HepG2 (cell line): ENCODE measurements at regions not wholly inside any gene's neighbourhood (a gene's known extent, or its start where the extent isn't known, plus 50 kb on each side); places are given as distances from the start of the nearest gene placed in this dataset.
A peak's percentile ranks its signal among the peaks of the same experiment; 100 is the strongest.

Source experiments
- ATAC-seq: fragments of 200-7000 bp; cut with Tn5 transposase; 3 replicates; pipeline ENCODE4 v1.9.1; 2020; ENCODE audit warnings: mild to moderate bottlenecking, moderate library complexity
- BruUV-seq: library from RNA; stranded (reverse); fragments of 400-500 nt; replicated peaks from 2 replicates; lab custom pipeline; 2021; lab: Mats Ljungman, UMichigan
- CTCF ChIA-PET: fragments of 300-600 bp; formaldehyde crosslinking; extraction: SDS; loops from one replicate; lab custom pipeline; 2021; ENCODE audit warnings: low total read pairs, inconsistent platforms, low intra/inter-chr PET ratio; lab: Yijun Ruan, JAX
- POLR2A ChIA-PET: fragments of 350-600 bp; sonication (Branson Sonifier 250); formaldehyde crosslinking; loops from one replicate; lab custom pipeline; 2020; ENCODE audit warnings: antibody characterized with exemption, inconsistent platforms; lab: Yijun Ruan, JAX
- DNase-seq: peaks from one replicate; pipeline ENCODE4 v3.0.0-alpha.2; 2015; ENCODE audit warnings: low spot score
- FAIRE-seq: peaks from 3 replicates; lab custom pipeline; 2011; peaks lifted over from hg19 to GRCh38; lab: Jason Lieb, UNC
- H2AFZ ChIP-seq: one replicate; pipeline ENCODE4 v1.6.1; 2011; ENCODE audit warnings: low read length, inconsistent platforms
- H3K27ac ChIP-seq: fragments of 300-600 bp; 3 replicates; pipeline ENCODE4 v1.8.0; 2011; ENCODE audit warnings: mixed run types, mild to moderate bottlenecking, mixed read lengths, low read length, inconsistent platforms; ENCODE audit not compliant: insufficient read depth; ENCODE audit errors: extremely low read length
- H3K27me3 ChIP-seq, 2 experiments: fragments of 200-600 bp in 1 of 2; 2 replicates in 1 of 2; 3 replicates in 1 of 2; pipeline versions ENCODE4 v1.6.0 to v1.8.0; 2011; ENCODE audit warnings: low read length in 2 of 2, mild to moderate bottlenecking in 2 of 2, moderate library complexity in 2 of 2, inconsistent platforms in 1 of 2; ENCODE audit not compliant: insufficient read depth in 2 of 2, control insufficient read depth in 1 of 2
- H3K36me3 ChIP-seq, 2 experiments: fragments of 200-600 bp in 1 of 2; replicated peaks in 1 of 2; 2 replicates in 1 of 2; 3 replicates in 1 of 2; pipeline versions ENCODE4 v1.5.1 to v1.8.0; 2011; ENCODE audit warnings: low read length in 2 of 2, inconsistent platforms in 1 of 2; ENCODE audit not compliant: insufficient read depth in 2 of 2, control insufficient read depth in 1 of 2
- H3K4me1 ChIP-seq: 2 replicates; pipeline ENCODE4 v1.5.1; 2012; ENCODE audit warnings: low read length, inconsistent platforms; ENCODE audit not compliant: insufficient read depth
- H3K4me2 ChIP-seq: 2 replicates; pipeline ENCODE4 v1.6.0; 2011; ENCODE audit warnings: low read depth, low read length, inconsistent platforms
- H3K4me3 ChIP-seq, 3 experiments: fragments of 200-600 bp in 1 of 3; sonication (generic), shearing (Covaris generic) in 1 of 3; replicated peaks in 1 of 3; 2 replicates each; pipeline ENCODE4 v1.5.1; 2011 to 2016; ENCODE audit warnings: low read length in 3 of 3, inconsistent platforms in 2 of 3, low read depth in 2 of 3, mild to moderate bottlenecking in 2 of 3, control low read depth in 1 of 3, mixed read lengths in 1 of 3; ENCODE audit not compliant: insufficient read depth in 1 of 3
- H3K79me2 ChIP-seq: one replicate; pipeline ENCODE4 v1.6.1; 2011; ENCODE audit warnings: low read length, inconsistent platforms; ENCODE audit not compliant: insufficient read depth
- H3K9ac ChIP-seq: 2 replicates; pipeline ENCODE4 v1.6.0; 2011; ENCODE audit warnings: mild to moderate bottlenecking, low read depth, low read length, inconsistent platforms; ENCODE audit not compliant: insufficient read depth
- H3K9me3 ChIP-seq: 2 replicates; pipeline ENCODE4 v1.5.1; 2012; ENCODE audit warnings: mild to moderate bottlenecking, low read length
- H4K20me1 ChIP-seq: 2 replicates; pipeline ENCODE4 v1.6.0; 2011; ENCODE audit warnings: inconsistent platforms, mild to moderate bottlenecking, low read length, moderate library complexity; ENCODE audit not compliant: insufficient read depth
- AGO1 ChIP-seq: fragments of 200-400 bp; formaldehyde crosslinking; IDR thresholded peaks from 2 replicates; pipeline ENCODE4 v1.6.1; 2017; ENCODE audit warnings: mild to moderate bottlenecking, low read depth, low read length, moderate library complexity; ENCODE audit not compliant: poor library complexity, severe bottlenecking
- CAMTA2 ChIP-seq: sonication (generic); formaldehyde crosslinking; IDR thresholded peaks from 2 replicates; pipeline ENCODE4 v1.4.0; 2020; ENCODE audit warnings: mild to moderate bottlenecking, missing genetic modification reagents, borderline replicate concordance
- GABPA ChIP-seq, 2 experiments: IDR thresholded peaks; 2 replicates each; pipeline ENCODE4 v1.6.1; 2011 to 2016; ENCODE audit warnings: low read depth in 2 of 2, low read length in 1 of 2, missing biosample characterization in 1 of 2, missing genetic modification characterization in 1 of 2
- GTF2F1 ChIP-seq: fragments of 150-350 bp; IDR thresholded peaks from 2 replicates; pipeline ENCODE4 v1.6.1; 2014; ENCODE audit warnings: low read length
- IRF9 ChIP-seq: sonication (generic); formaldehyde crosslinking; IDR thresholded peaks from 2 replicates; pipeline ENCODE4 v1.8.0; 2022; ENCODE audit warnings: missing genetic modification reagents, mild to moderate bottlenecking, borderline replicate concordance
- KDM5B ChIP-seq: sonication (generic); formaldehyde crosslinking; IDR thresholded peaks from 2 replicates; pipeline ENCODE4 v1.4.0; 2020; ENCODE audit warnings: missing genetic modification reagents, mild to moderate bottlenecking, borderline replicate concordance
- MXD1 ChIP-seq: sonication (generic); formaldehyde crosslinking; IDR thresholded peaks from 2 replicates; pipeline ENCODE4 v1.4.0; 2020; ENCODE audit warnings: mild to moderate bottlenecking, missing genetic modification reagents
- NAIF1 ChIP-seq: sonication (generic); formaldehyde crosslinking; IDR thresholded peaks from 2 replicates; pipeline ENCODE4 v1.5.0; 2020; ENCODE audit warnings: mild to moderate bottlenecking, missing genetic modification reagents, borderline replicate concordance
- SP2 ChIP-seq: sonication (generic); formaldehyde crosslinking; IDR thresholded peaks from 2 replicates; pipeline ENCODE4 v1.5.1; 2020; ENCODE audit warnings: mild to moderate bottlenecking, missing genetic modification reagents
- TIGD3 ChIP-seq: sonication (generic); formaldehyde crosslinking; IDR thresholded peaks from 2 replicates; pipeline ENCODE4 v1.5.1; 2020; ENCODE audit warnings: mild to moderate bottlenecking, missing genetic modification reagents, borderline replicate concordance
- ZNF564 ChIP-seq: sonication (generic); formaldehyde crosslinking; IDR thresholded peaks from 2 replicates; pipeline ENCODE4 v1.8.1; 2023; ENCODE audit warnings: mild to moderate bottlenecking, missing genetic modification reagents
- ZNF775 ChIP-seq: sonication (generic); formaldehyde crosslinking; IDR thresholded peaks from 2 replicates; pipeline ENCODE4 v1.4.0; 2020; ENCODE audit warnings: missing genetic modification reagents, mild to moderate bottlenecking, moderate library complexity, borderline replicate concordance
- ZSCAN30 ChIP-seq: sonication (generic); formaldehyde crosslinking; IDR thresholded peaks from 2 replicates; pipeline ENCODE4 v1.5.0; 2020; ENCODE audit warnings: mild to moderate bottlenecking, missing genetic modification reagents
- WGBS: methylation state at CpG from one replicate; pipeline ENCODE4 v1.1.6; 2017; ENCODE audit warnings: low lambda C conversion rate; 5-methylcytosine and 5-hydroxymethylcytosine counted together
- in situ Hi-C: cut with HindIII; loops from 2 replicates; pipeline ENCODE4 v1.10.0; 2017; ENCODE audit warnings: low pct_unique_long_range_greater_than_20kb; ENCODE audit not compliant: extremely low pct_ligation_motif_present
- intact Hi-C: fragments of 100-400 bp; cut with micrococcal nuclease; formaldehyde crosslinking; loops from one replicate; pipeline ENCODE4 v1.10.0; 2022; ENCODE audit not compliant: unreplicated experiment
- TF ChIP-seq, protein P1 (sequence below): sonication (generic); formaldehyde crosslinking; IDR thresholded peaks from 2 replicates; pipeline ENCODE4 v1.8.1; 2023; ENCODE audit warnings: missing genetic modification reagents, mild to moderate bottlenecking, borderline replicate concordance
- TF ChIP-seq, protein P2 (sequence below): sonication (generic); formaldehyde crosslinking; IDR thresholded peaks from 2 replicates; pipeline ENCODE4 v1.4.0; 2020; ENCODE audit warnings: missing genetic modification reagents

DNA sequence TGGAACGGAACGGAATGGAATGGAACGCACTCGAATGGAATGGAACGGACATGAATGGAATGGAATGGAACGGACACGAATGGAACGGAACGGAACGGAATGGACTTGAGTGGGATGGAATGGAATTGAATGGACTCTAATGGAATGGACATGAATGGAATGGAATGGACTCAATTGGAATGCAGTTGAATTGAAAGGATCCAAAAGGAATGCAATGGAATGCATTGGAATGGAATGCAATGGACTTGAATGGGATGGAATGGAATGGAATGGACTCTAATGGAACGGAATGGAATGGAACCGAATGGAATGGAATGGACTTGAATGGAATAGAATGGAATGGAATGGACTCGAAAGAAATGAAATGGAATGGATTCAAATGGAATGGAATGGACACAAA lies 102.4 kb upstream of the OR4F16 start:
- H3K4me2 ChIP-seq, result no peak overlapping the region
- BruUV-seq, result no TSS peak
- no peaks in the 10 kb centered on the region for H4K20me1 ChIP-seq
- TF ChIP-seq, protein P1, sequence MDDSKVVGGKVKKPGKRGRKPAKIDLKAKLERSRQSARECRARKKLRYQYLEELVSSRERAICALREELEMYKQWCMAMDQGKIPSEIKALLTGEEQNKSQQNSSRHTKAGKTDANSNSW (CRISPR knock-in tag), result no peak
- no peak for TF ChIP-seq NAIF1 (CRISPR knock-in tag)
- no peak for TF ChIP-seq GABPA (IDR thresholded peaks at IDR 0.05; ENCODE audit: low read depth, low read length)
- no peak for TF ChIP-seq GABPA (CRISPR knock-in tag; IDR thresholded peaks at IDR 0.05; ENCODE audit: low read depth)
- no peak for TF ChIP-seq IRF9 (CRISPR knock-in tag)
- no peak for TF ChIP-seq KDM5B (CRISPR knock-in tag)
- TF ChIP-seq GTF2F1, result no peak
- no peak for TF ChIP-seq AGO1
- TF ChIP-seq ZNF775 (CRISPR knock-in tag), result no peak
- TF ChIP-seq, protein P2, sequence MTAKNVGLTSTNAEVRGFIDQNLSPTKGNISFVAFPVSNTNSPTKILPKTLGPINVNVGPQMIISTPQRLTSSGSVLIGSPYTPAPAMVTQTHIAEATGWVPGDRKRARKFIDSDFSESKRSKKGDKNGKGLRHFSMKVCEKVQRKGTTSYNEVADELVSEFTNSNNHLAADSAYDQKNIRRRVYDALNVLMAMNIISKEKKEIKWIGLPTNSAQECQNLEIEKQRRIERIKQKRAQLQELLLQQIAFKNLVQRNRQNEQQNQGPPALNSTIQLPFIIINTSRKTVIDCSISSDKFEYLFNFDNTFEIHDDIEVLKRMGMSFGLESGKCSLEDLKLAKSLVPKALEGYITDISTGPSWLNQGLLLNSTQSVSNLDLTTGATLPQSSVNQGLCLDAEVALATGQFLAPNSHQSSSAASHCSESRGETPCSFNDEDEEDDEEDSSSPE (CRISPR knock-in tag), result no peak
- no peak for TF ChIP-seq ZSCAN30 (CRISPR knock-in tag)
- no peak for TF ChIP-seq MXD1 (CRISPR knock-in tag)
- no peak for TF ChIP-seq CAMTA2
- no peak for TF ChIP-seq ZNF564 (CRISPR knock-in tag)
- TF ChIP-seq SP2 (CRISPR knock-in tag), result no peak
- TF ChIP-seq TIGD3, result no peak
- H3K9ac ChIP-seq, result no peak overlapping the region
- no peaks in the 10 kb centered on the region for H3K36me3 ChIP-seq
- H3K27me3 ChIP-seq, result no peaks in the 10 kb centered on the region
- ATAC-seq (no peak), FAIRE-seq (no peak), DNase-seq (peak; percentile 5)
- no peak overlapping the region for H3K27ac ChIP-seq
- intact Hi-C loops (no loop called here), in situ Hi-C loops (no loop called here)
- H3K4me3 ChIP-seq, result no peak overlapping the region
- 94% methylated on average over 13 of the region's 13 CpGs for WGBS
- H3K9me3 ChIP-seq, result peaks cover 22% of the 10 kb centered on the region
- H3K79me2 ChIP-seq, result no peaks in the 10 kb centered on the region
- CTCF ChIA-PET, result no interaction called here
- H2AFZ ChIP-seq, result no peak overlapping the region
- H3K4me1 ChIP-seq, result no peaks in the 10 kb centered on the region
- POLR2A ChIA-PET, result no interaction called here
